Lower leg skin (tissue), 4 donors: ENCODE measurements at regions not wholly inside any gene's neighbourhood (a gene's known extent, or its start where the extent isn't known, plus 50 kb on each side); places are given as distances from the start of the nearest gene placed in this dataset.

ENCODE experiments used
- DNase-seq, 2 donors: peaks; one replicate each; pipeline ENCODE4 v3.0.0-alpha.2; 2019; ENCODE audit warnings: low spot score in 2 of 2
- H3K4me3 ChIP-seq: fragments of 200-600 bp; sonication (generic); 2 replicates; pipeline ENCODE4 v1.5.1; 2017; ENCODE audit warnings: mild to moderate bottlenecking, low read depth; ENCODE audit not compliant: poor library complexity, severe bottlenecking
- CTCF ChIP-seq, 3 donors: fragments of 450-650 bp; IDR thresholded peaks; one replicate each; pipeline ENCODE4 v1.5.1; 2016; ENCODE audit warnings: antibody characterized with exemption in 3 of 3, mild to moderate bottlenecking in 3 of 3, moderate library complexity in 2 of 3
- POLR2A ChIP-seq, 2 donors: fragments of 450-650 bp; IDR thresholded peaks; one replicate each; pipeline ENCODE4 v1.6.1; 2016 to 2017; ENCODE audit warnings: antibody characterized with exemption in 2 of 2, mild to moderate bottlenecking in 1 of 2, moderate library complexity in 1 of 2
- WGBS, 2 donors: methylation state at CpG; one replicate each; pipeline ENCODE4 v1.1.5; 2018; 5-methylcytosine and 5-hydroxymethylcytosine counted together
- intact Hi-C: fragments of 100-400 bp; cut with DNase I; formaldehyde crosslinking; loops from one replicate; pipeline ENCODE4 v1.15.0; 2023; ENCODE audit warnings: low total_unique reads

DNA sequence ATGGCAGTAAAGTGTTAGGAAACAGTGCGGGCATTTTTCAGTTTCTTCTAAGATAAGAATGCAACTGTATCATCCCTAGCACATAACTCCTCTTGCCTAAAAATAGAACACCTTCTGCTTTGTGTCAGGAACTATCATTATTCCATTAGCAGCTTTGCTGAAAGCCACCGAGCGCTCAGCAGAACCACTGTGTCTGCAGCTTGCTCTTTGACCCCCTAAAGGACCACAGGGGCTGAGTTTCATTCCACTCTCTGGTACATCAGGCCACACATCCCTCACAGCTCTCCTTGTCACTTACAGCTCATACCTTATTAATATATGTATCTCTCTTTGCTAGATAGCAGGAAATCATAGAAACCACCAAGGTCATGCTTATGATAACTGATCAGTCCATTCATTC is 360.2 kb downstream of the KCNA4 start:
- intact Hi-C loops = no loop called here
- whole genome bisulfite sequencing, 2 donors = 80 to 94% methylated on average over 3 of the region's 3 CpGs
- H3K4me3 ChIP-seq = no peak overlapping the region
- TF ChIP-seq POLR2A (IDR thresholded peaks at IDR 0.05) (no peak), CTCF (IDR thresholded peaks at IDR 0.05) (no peak)
- no peak for DNase-seq

GRCh38 chr11:29645373-29645772 is 371.5 kb downstream of the KCNA4 start:
- TF ChIP-seq CTCF (IDR thresholded peaks at IDR 0.05) (no peak), POLR2A (IDR thresholded peaks at IDR 0.05) (no peak)
- WGBS, 2 donors = 88 to 97% methylated on average over 1 of the region's 1 CpG
- intact Hi-C loops = no loop called here
- H3K4me3 ChIP-seq = no peak overlapping the region
- no peak for DNase-seq

GRCh38 chr11:29641201-29641600 is 375.6 kb downstream of the KCNA4 start:
- no peak overlapping the region for H3K4me3 ChIP-seq
- TF ChIP-seq CTCF (IDR thresholded peaks at IDR 0.05) = no peak
- no peak for DNase-seq
- intact Hi-C loops = no loop called here

GRCh38 chr11:29634744-29635143 is 382.1 kb downstream of the KCNA4 start:
- 78 to 82% methylated on average over 3 of the region's 3 CpGs for WGBS, 2 donors
- intact Hi-C loops = no loop called here
- H3K4me3 ChIP-seq = no peak overlapping the region
- DNase-seq = no peak
- TF ChIP-seq POLR2A (IDR thresholded peaks at IDR 0.05) = no peak
- TF ChIP-seq CTCF (IDR thresholded peaks at IDR 0.05) = no peak

DNA sequence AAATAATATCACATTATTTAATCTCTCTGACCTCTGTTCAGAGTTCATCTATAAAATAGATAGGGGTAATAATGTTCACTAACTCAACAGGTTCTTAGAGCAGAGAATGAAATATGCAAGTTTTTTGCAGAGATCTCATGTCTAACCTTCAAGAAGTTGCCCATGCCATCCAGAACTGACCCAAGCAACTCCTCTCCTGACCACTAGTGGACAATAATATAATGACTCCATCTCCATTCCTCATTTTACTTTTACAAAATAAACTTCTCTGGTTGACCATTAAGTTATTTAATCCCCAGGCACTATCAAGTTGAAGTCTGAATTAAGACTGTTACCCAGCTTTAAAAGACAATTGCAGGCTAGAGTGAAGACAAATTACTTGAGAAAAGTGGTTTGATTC is 382.6 kb downstream of the KCNA4 start:
- TF ChIP-seq CTCF (IDR thresholded peaks at IDR 0.05) = no peak
- no peak for TF ChIP-seq POLR2A (IDR thresholded peaks at IDR 0.05)
- DNase-seq = no peak
- H3K4me3 ChIP-seq = no peak overlapping the region
- intact Hi-C loops = no loop called here

GRCh38 chr11:29629286-29629685 is 387.5 kb downstream of the KCNA4 start:
- 79 to 84% methylated on average over 3 of the region's 3 CpGs for WGBS, 2 donors
- DNase-seq = no peak
- TF ChIP-seq POLR2A (IDR thresholded peaks at IDR 0.05) (no peak), CTCF (IDR thresholded peaks at IDR 0.05) (no peak)
- no peak overlapping the region for H3K4me3 ChIP-seq
- intact Hi-C loops = no loop called here
